GM21515 (cell line): ENCODE measurements at regions not wholly inside any gene's neighbourhood (a gene's known extent, or its start where the extent isn't known, plus 50 kb on each side); places are given as distances from the start of the nearest gene placed in this dataset.

Experiments used
- ATAC-seq: cut with Tn5 transposase; IDR thresholded peaks from one replicate; pipeline ENCODE4 v1.9.1; 2021; ENCODE audit not compliant: unreplicated experiment

- ATAC-seq: peak; percentile 69
These were observed 128.0 kb upstream of the GYPC start for GRCh38 chr2:126527836-126528490.

- ATAC-seq: no peak
These were observed 124.9 kb upstream of the GYPC start for GRCh38 chr2:126531029-126531428.

- ATAC-seq: no peak
These were observed 121.5 kb upstream of the GYPC start for GRCh38 chr2:126534478-126534877.

- no peak for ATAC-seq
These were observed 120.5 kb upstream of the GYPC start for GRCh38 chr2:126535408-126535807.

GRCh38 chr2:126536605-126537200 lies 119.3 kb upstream of the GYPC start:
- ATAC-seq: no peak

GRCh38 chr2:126539101-126539500 lies 116.9 kb upstream of the GYPC start:
- ATAC-seq: no peak

- ATAC-seq: no peak
These were observed 113.7 kb upstream of the GYPC start for GRCh38 chr2:126542247-126542646.

GRCh38 chr2:126543081-126543480 lies 112.9 kb upstream of the GYPC start:
- ATAC-seq: no peak

- no peak for ATAC-seq
These were observed 97.9 kb upstream of the GYPC start for GRCh38 chr2:126558029-126558428.

- no peak for ATAC-seq
These were observed 87.2 kb upstream of the GYPC start for GRCh38 chr2:126568734-126569133.

GRCh38 chr2:126571403-126571802 lies 84.6 kb upstream of the GYPC start:
- no peak for ATAC-seq

- ATAC-seq: no peak
These were observed 80.3 kb upstream of the GYPC start for GRCh38 chr2:126575631-126576030.

- no peak for ATAC-seq
These were observed 76.1 kb upstream of the GYPC start for GRCh38 chr2:126579868-126580267.

- ATAC-seq: no peak
These were observed 69.6 kb upstream of the GYPC start for GRCh38 chr2:126586317-126586716.

- no peak for ATAC-seq
These were observed 56.9 kb upstream of the GYPC start for GRCh38 chr2:126599062-126599461.

- ATAC-seq: no peak
These were observed 55.2 kb upstream of the GYPC start for GRCh38 chr2:126600742-126601141.

- ATAC-seq: no peak
These were observed 53.6 kb upstream of the GYPC start for GRCh38 chr2:126602334-126602733.
